ENCODE measurements at regions not wholly inside any gene's neighbourhood (a gene's known extent, or its start where the extent isn't known, plus 50 kb on each side); places are given as distances from the start of the nearest gene placed in this dataset.
"Not testable (repeated sequence)": the region's sequence is repeated elsewhere in the genome, so short reads cannot be mapped to it uniquely, and the experiment has no call there.

- DNase-seq = no peak
These were observed 54.4 kb upstream of the CPHXL start for GRCh38 chr16:75780669-75781068.

- no peak for DNase-seq
These were observed 55.5 kb upstream of the CPHXL start for GRCh38 chr16:75781683-75782343.

GRCh38 chr16:75787440-75787839 is 61.1 kb upstream of the CPHXL start:
- no peak for DNase-seq

- peak in 1 of 5 experiments; percentile 38 for DNase-seq
These were observed 62.9 kb upstream of the CPHXL start for GRCh38 chr16:75789237-75789636.

GRCh38 chr16:75792771-75793492 is 66.6 kb upstream of the CPHXL start:
- DNase-seq = no peak

GRCh38 chr16:75793641-75794040 is 67.4 kb upstream of the CPHXL start:
- DNase-seq = no peak

- no peak for DNase-seq
These were observed 68.1 kb upstream of the CPHXL start for GRCh38 chr16:75794426-75794825.

- no peak for DNase-seq
These were observed 72.4 kb upstream of the CPHXL start for GRCh38 chr16:75798714-75799113.

- DNase-seq = no peak
These were observed 75.0 kb upstream of the CPHXL start for GRCh38 chr16:75801307-75801706.

GRCh38 chr16:75803753-75804152 is 77.5 kb upstream of the CPHXL start:
- no peak for DNase-seq

GRCh38 chr16:75804368-75804767 is 78.1 kb upstream of the CPHXL start:
- no peak for DNase-seq

GRCh38 chr16:75805946-75806345 is 79.7 kb upstream of the CPHXL start:
- no peak for DNase-seq

GRCh38 chr16:75806487-75806886 is 80.2 kb upstream of the CPHXL start:
- DNase-seq = no peak

GRCh38 chr16:75810342-75810741 is 84.1 kb upstream of the CPHXL start:
- no peak for DNase-seq

GRCh38 chr16:75811020-75811634 is 84.8 kb upstream of the CPHXL start:
- DNase-seq = no peak

GRCh38 chr16:75818491-75818890 is 92.2 kb upstream of the CPHXL start:
- no peak for DNase-seq

GRCh38 chr16:75820672-75821071 is 94.4 kb upstream of the CPHXL start:
- DNase-seq = no peak

- no peak for DNase-seq
These were observed 94.8 kb upstream of the CPHXL start for GRCh38 chr16:75821117-75821516.

GRCh38 chr16:75825750-75826149 is 99.5 kb upstream of the CPHXL start:
- not testable (repeated sequence) for DNase-seq

GRCh38 chr16:75827372-75828038 is 101.2 kb upstream of the CPHXL start:
- DNase-seq = not testable (repeated sequence)

- DNase-seq = not testable (repeated sequence)
These were observed 107.1 kb upstream of the CPHXL start for GRCh38 chr16:75833385-75833784.

- DNase-seq = no peak
These were observed 110.2 kb upstream of the CPHXL start for GRCh38 chr16:75836347-75837010.

- DNase-seq = no peak
These were observed 111.0 kb upstream of the CPHXL start for GRCh38 chr16:75837264-75837663.
